Neuronal stem cell (in vitro differentiated cells): ENCODE measurements at regions not wholly inside any gene's neighbourhood (a gene's known extent, or its start where the extent isn't known, plus 50 kb on each side); places are given as distances from the start of the nearest gene placed in this dataset.

Experiments used
- DNase-seq: peaks from one replicate; pipeline ENCODE4 v3.0.0-alpha.2; 2013; ENCODE audit warnings: low spot score
- H2AFZ ChIP-seq: one replicate; pipeline ENCODE4 v1.6.1; 2013; ENCODE audit warnings: mild to moderate bottlenecking, low read length, inconsistent platforms
- H2AK5ac ChIP-seq: 2 replicates; pipeline ENCODE4 v1.6.1; 2013; ENCODE audit warnings: low read depth, mild to moderate bottlenecking, inconsistent platforms, low read length, moderate library complexity, mixed read lengths
- H2BK120ac ChIP-seq: 2 replicates; pipeline ENCODE4 v1.6.1; 2013; ENCODE audit warnings: low read depth, mild to moderate bottlenecking, inconsistent platforms, low read length, moderate library complexity, mixed read lengths
- H2BK12ac ChIP-seq: one replicate; pipeline ENCODE4 v1.6.1; 2013; ENCODE audit warnings: low read length, inconsistent platforms
- H2BK15ac ChIP-seq: 2 replicates; pipeline ENCODE4 v1.6.1; 2013; ENCODE audit warnings: mild to moderate bottlenecking, low read length, inconsistent platforms, mixed read lengths
- H2BK5ac ChIP-seq: one replicate; pipeline ENCODE4 v1.6.1; 2013; ENCODE audit warnings: inconsistent platforms, mild to moderate bottlenecking, low read length, moderate library complexity
- H3K14ac ChIP-seq: one replicate; pipeline ENCODE4 v1.6.1; 2013; ENCODE audit warnings: low read length, inconsistent platforms
- H3K18ac ChIP-seq: 2 replicates; pipeline ENCODE4 v1.6.1; 2013; ENCODE audit warnings: low read length, inconsistent platforms
- H3K23ac ChIP-seq: 2 replicates; pipeline ENCODE4 v1.6.1; 2013; ENCODE audit warnings: low read depth, mild to moderate bottlenecking, mixed read lengths, low read length, inconsistent platforms; ENCODE audit not compliant: poor library complexity
- H3K27ac ChIP-seq: replicated peaks from 3 replicates; pipeline ENCODE4 v1.5.1; 2013; ENCODE audit warnings: low read length, inconsistent platforms
- H3K27me3 ChIP-seq, 3 experiments: 2 replicates each; pipeline ENCODE4 v1.6.1; 2013; ENCODE audit warnings: low read length in 3 of 3, mild to moderate bottlenecking in 2 of 3, inconsistent platforms in 1 of 3, low read depth in 1 of 3, mixed read lengths in 1 of 3, moderate library complexity in 1 of 3; ENCODE audit not compliant: control insufficient read depth in 3 of 3, insufficient read depth in 3 of 3
- H3K36me3 ChIP-seq, 2 donors: replicated peaks in 1 of 2; 2 replicates each; pipeline ENCODE4 v1.6.1; 2013; ENCODE audit warnings: low read length in 2 of 2; ENCODE audit not compliant: control insufficient read depth in 2 of 2, insufficient read depth in 2 of 2
- H3K4ac ChIP-seq: 2 replicates; pipeline ENCODE4 v1.6.1; 2013; ENCODE audit warnings: inconsistent platforms, mild to moderate bottlenecking, low read length, moderate library complexity
- H3K4me1 ChIP-seq, 2 donors: 1 replicate in 1 of 2; 2 replicates in 1 of 2; pipeline ENCODE4 v1.6.1; 2013; ENCODE audit warnings: low read length in 2 of 2, low read depth in 1 of 2; ENCODE audit not compliant: control insufficient read depth in 2 of 2, insufficient read depth in 1 of 2
- H3K4me2 ChIP-seq: one replicate; pipeline ENCODE4 v1.6.1; 2013; ENCODE audit warnings: mild to moderate bottlenecking, low read length, inconsistent platforms; ENCODE audit not compliant: insufficient read depth, poor library complexity, severe bottlenecking
- H3K4me3 ChIP-seq, 2 donors: 2 replicates each; pipeline ENCODE4 v1.5.1; 2013; ENCODE audit warnings: low read length in 2 of 2, mild to moderate bottlenecking in 2 of 2, inconsistent platforms in 1 of 2, moderate library complexity in 1 of 2
- H3K79me1 ChIP-seq: one replicate; pipeline ENCODE4 v1.6.1; 2013; ENCODE audit warnings: low read depth, mild to moderate bottlenecking, inconsistent platforms, low read length, moderate library complexity
- H3K9ac ChIP-seq: one replicate; pipeline ENCODE4 v1.6.1; 2013; ENCODE audit warnings: mild to moderate bottlenecking, low read depth, low read length, inconsistent platforms; ENCODE audit not compliant: poor library complexity
- H3K9me3 ChIP-seq, 2 donors: replicated peaks in 1 of 2; 2 replicates each; pipeline versions ENCODE3 to v1.6.1; 2013; ENCODE audit warnings: low read length in 2 of 2, mild to moderate bottlenecking in 2 of 2, inconsistent platforms in 1 of 2, low read depth in 1 of 2, mixed read lengths in 1 of 2, moderate library complexity in 1 of 2; ENCODE audit not compliant: control insufficient read depth in 2 of 2, insufficient read depth in 1 of 2
- H4K8ac ChIP-seq: one replicate; pipeline ENCODE4 v1.6.1; 2013; ENCODE audit warnings: low read depth, mild to moderate bottlenecking, inconsistent platforms, low read length, moderate library complexity
- H4K91ac ChIP-seq: one replicate; pipeline ENCODE4 v1.6.1; 2013; ENCODE audit warnings: low read length, low read depth, mild to moderate bottlenecking, inconsistent platforms; ENCODE audit not compliant: poor library complexity
- WGBS, 2 donors: extraction: QIAGEN DNeasy Blood & Tissue Kit; methylation state at CpG; one replicate each; pipeline ENCODE4 v1.1.7; 2013; ENCODE audit warnings: missing lambda C conversion rate in 2 of 2, mixed read lengths in 1 of 2; ENCODE audit not compliant: insufficient read length in 2 of 2, insufficient replicate concordance in 1 of 2; ENCODE audit errors: extremely low coverage in 2 of 2; 5-methylcytosine and 5-hydroxymethylcytosine counted together

GRCh38 chr2:129821445-129821844 lies 158.0 kb upstream of the RAB6C start:
- no peak overlapping the region for H2BK120ac ChIP-seq
- no peak overlapping the region for H3K23ac ChIP-seq
- peaks cover 0 to 2% (median 0%) of the 10 kb centered on the region in 3 experiments for H3K27me3 ChIP-seq
- H3K79me1 ChIP-seq = no peaks in the 10 kb centered on the region
- H3K18ac ChIP-seq = no peak overlapping the region
- H2BK12ac ChIP-seq = no peak overlapping the region
- no peaks in the 10 kb centered on the region for H3K36me3 ChIP-seq
- no peak overlapping the region for H3K4me2 ChIP-seq
- no CpG with 5 or more reads among the region's 4 CpGs for WGBS, 2 donors
- H3K14ac ChIP-seq = no peak overlapping the region
- H3K4ac ChIP-seq = no peak overlapping the region
- no peak overlapping the region for H3K27ac ChIP-seq
- no peak overlapping the region for H3K4me3 ChIP-seq
- no peak overlapping the region for H4K8ac ChIP-seq
- no peak overlapping the region for H2AK5ac ChIP-seq
- no peak overlapping the region for H4K91ac ChIP-seq
- H2BK5ac ChIP-seq = no peak overlapping the region
- no peak overlapping the region for H3K9ac ChIP-seq
- no peaks in the 10 kb centered on the region for H3K4me1 ChIP-seq
- no peak overlapping the region for H2AFZ ChIP-seq
- no peaks in the 10 kb centered on the region for H3K9me3 ChIP-seq
- peak overlapping the region; percentile 4 for H2BK15ac ChIP-seq
- DNase-seq = no peak

- H3K9ac ChIP-seq = no peak overlapping the region
- H2BK12ac ChIP-seq = no peak overlapping the region
- no peak overlapping the region for H3K14ac ChIP-seq
- H3K79me1 ChIP-seq = no peaks in the 10 kb centered on the region
- no peak overlapping the region for H2AFZ ChIP-seq
- H4K91ac ChIP-seq = no peak overlapping the region
- no peak overlapping the region for H3K4me3 ChIP-seq
- H3K23ac ChIP-seq = no peak overlapping the region
- H4K8ac ChIP-seq = no peak overlapping the region
- H2BK5ac ChIP-seq = no peak overlapping the region
- H3K4ac ChIP-seq = no peak overlapping the region
- no peaks in the 10 kb centered on the region for H3K36me3 ChIP-seq
- H3K4me2 ChIP-seq = no peak overlapping the region
- H2AK5ac ChIP-seq = no peak overlapping the region
- no peaks in the 10 kb centered on the region for H3K9me3 ChIP-seq
- peaks cover 0 to 5% of the 10 kb centered on the region in 2 donors for H3K4me1 ChIP-seq
- no peak overlapping the region for H2BK120ac ChIP-seq
- H3K27me3 ChIP-seq = peaks cover 0 to 2% (median 0%) of the 10 kb centered on the region in 3 experiments
- no CpG with 5 or more reads among the region's 10 CpGs for WGBS, 2 donors
- H2BK15ac ChIP-seq = no peak overlapping the region
- no peak overlapping the region for H3K18ac ChIP-seq
- H3K27ac ChIP-seq = no peak overlapping the region
- DNase-seq = no peak
These were observed 156.4 kb upstream of the RAB6C start for GRCh38 chr2:129823044-129823443.

GRCh38 chr2:129827311-129828090 lies 152.0 kb upstream of the RAB6C start:
- DNase-seq = no peak
- Histone ChIP-seq H3K23ac (no peak overlapping the region), H3K27me3 (peaks cover 0 to 2% (median 0%) of the 10 kb centered on the region in 3 experiments)

GRCh38 chr2:129828792-129829191 lies 150.7 kb upstream of the RAB6C start:
- H3K27me3 ChIP-seq = peaks cover 0 to 2% (median 0%) of the 10 kb centered on the region in 3 experiments
- H3K9me3 ChIP-seq = no peaks in the 10 kb centered on the region
- no peak overlapping the region for H2BK120ac ChIP-seq
- no peak overlapping the region for H2BK15ac ChIP-seq
- no peak overlapping the region for H2BK12ac ChIP-seq
- H3K14ac ChIP-seq = no peak overlapping the region
- H2BK5ac ChIP-seq = no peak overlapping the region
- no peaks in the 10 kb centered on the region for H3K79me1 ChIP-seq
- no peak overlapping the region for H3K4ac ChIP-seq
- peaks cover 0 to 7% of the 10 kb centered on the region in 2 donors for H3K4me1 ChIP-seq
- no peak overlapping the region for H3K23ac ChIP-seq
- no peak for DNase-seq
- no peak overlapping the region for H2AK5ac ChIP-seq
- no peak overlapping the region for H2AFZ ChIP-seq
- H3K18ac ChIP-seq = peak overlapping the region; percentile 59
- H3K4me2 ChIP-seq = no peak overlapping the region
- no peak overlapping the region for H3K9ac ChIP-seq
- H3K36me3 ChIP-seq = no peaks in the 10 kb centered on the region
- no peak overlapping the region for H4K91ac ChIP-seq
- WGBS, 2 donors = no CpG with 5 or more reads among the region's 7 CpGs
- no peak overlapping the region for H4K8ac ChIP-seq
- H3K27ac ChIP-seq = no peak overlapping the region
- H3K4me3 ChIP-seq = no peak overlapping the region

More at GRCh38 chr2:129827311-129828090, 152.0 kb upstream of the RAB6C start:
- H3K4me1 ChIP-seq = peaks cover 0 to 7% of the 10 kb centered on the region in 2 donors
- H3K27ac ChIP-seq = no peak overlapping the region
- H2BK120ac ChIP-seq = peak overlapping the region; percentile 47
- H4K8ac ChIP-seq = no peak overlapping the region
- no peak overlapping the region for H2AK5ac ChIP-seq
- H3K9me3 ChIP-seq = no peaks in the 10 kb centered on the region
- no peak overlapping the region for H3K4ac ChIP-seq
- no peak overlapping the region for H3K4me3 ChIP-seq
- H4K91ac ChIP-seq = no peak overlapping the region
- no peaks in the 10 kb centered on the region for H3K36me3 ChIP-seq
- H3K14ac ChIP-seq = no peak overlapping the region
- no CpG with 5 or more reads among the region's 27 CpGs for WGBS, 2 donors
- H3K18ac ChIP-seq = peak overlapping the region; percentile 94
- H2BK5ac ChIP-seq = no peak overlapping the region
- no peak overlapping the region for H3K4me2 ChIP-seq
- H3K79me1 ChIP-seq = no peaks in the 10 kb centered on the region
- H2BK15ac ChIP-seq = peak overlapping the region; percentile 8
- H2AFZ ChIP-seq = peak overlapping the region; percentile 56
- H3K9ac ChIP-seq = peak overlapping the region; percentile 45
- H2BK12ac ChIP-seq = no peak overlapping the region
